GM18517 (cell line): ENCODE measurements at regions not wholly inside any gene's neighbourhood (a gene's known extent, or its start where the extent isn't known, plus 50 kb on each side); places are given as distances from the start of the nearest gene placed in this dataset.
"Not testable (repeated sequence)": the region's sequence is repeated elsewhere in the genome, so short reads cannot be mapped to it uniquely, and the experiment has no call there.

Experiments
- ATAC-seq: cut with Tn5 transposase; IDR thresholded peaks from one replicate; pipeline ENCODE4 v1.9.1; 2021; ENCODE audit warnings: mild to moderate bottlenecking, moderate library complexity; ENCODE audit not compliant: unreplicated experiment

GRCh38 chr9:42656789-42657188 lies 473.3 kb downstream of the SPATA31A6 start:
- not testable (repeated sequence) for ATAC-seq

GRCh38 chr9:42657496-42657895 lies 474.0 kb downstream of the SPATA31A6 start:
- ATAC-seq: not testable (repeated sequence)

GRCh38 chr9:42697146-42697545 lies 513.7 kb downstream of the SPATA31A6 start:
- not testable (repeated sequence) for ATAC-seq

GRCh38 chr9:42702890-42703289 lies 519.4 kb downstream of the SPATA31A6 start:
- not testable (repeated sequence) for ATAC-seq

- not testable (repeated sequence) for ATAC-seq
Measured at GRCh38 chr9:42724841-42725835, 541.7 kb downstream of the SPATA31A6 start.

- peak; percentile 63 for ATAC-seq
Measured at GRCh38 chr9:42743030-42743814, 559.8 kb downstream of the SPATA31A6 start.

- ATAC-seq: not testable (repeated sequence)
Measured at GRCh38 chr9:42757251-42757650, 573.8 kb downstream of the SPATA31A6 start.

- not testable (repeated sequence) for ATAC-seq
Measured at GRCh38 chr9:42759320-42759719, 575.9 kb downstream of the SPATA31A6 start.

GRCh38 chr9:42782201-42782600 lies 598.7 kb downstream of the SPATA31A6 start:
- not testable (repeated sequence) for ATAC-seq

GRCh38 chr9:42792725-42793124 lies 609.3 kb downstream of the SPATA31A6 start:
- not testable (repeated sequence) for ATAC-seq

GRCh38 chr9:42798571-42798970 lies 615.1 kb downstream of the SPATA31A6 start:
- ATAC-seq: not testable (repeated sequence)

- not testable (repeated sequence) for ATAC-seq
Measured at GRCh38 chr9:42802716-42803115, 619.3 kb downstream of the SPATA31A6 start.

- ATAC-seq: not testable (repeated sequence)
Measured at GRCh38 chr9:42806674-42807073, 623.2 kb downstream of the SPATA31A6 start.

GRCh38 chr9:42821468-42821867 lies 638.0 kb downstream of the SPATA31A6 start:
- ATAC-seq: not testable (repeated sequence)

- not testable (repeated sequence) for ATAC-seq
Measured at GRCh38 chr9:42848156-42848555, 664.7 kb downstream of the SPATA31A6 start.

GRCh38 chr9:42850896-42851693 lies 667.6 kb downstream of the SPATA31A6 start:
- ATAC-seq: not testable (repeated sequence)

GRCh38 chr9:42851701-42852100 lies 668.2 kb downstream of the SPATA31A6 start:
- ATAC-seq: not testable (repeated sequence)

- not testable (repeated sequence) for ATAC-seq
Measured at GRCh38 chr9:42852133-42852930, 668.9 kb downstream of the SPATA31A6 start.

GRCh38 chr9:42860133-42860532 lies 676.7 kb downstream of the SPATA31A6 start:
- ATAC-seq: not testable (repeated sequence)

GRCh38 chr9:42862465-42862864 lies 679.0 kb downstream of the SPATA31A6 start:
- ATAC-seq: not testable (repeated sequence)
